WERI-Rb-1 (cell line): ENCODE measurements at regions not wholly inside any gene's neighbourhood (a gene's known extent, or its start where the extent isn't known, plus 50 kb on each side); places are given as distances from the start of the nearest gene placed in this dataset.
"Not testable (repeated sequence)": the region's sequence is repeated elsewhere in the genome, so short reads cannot be mapped to it uniquely, and the experiment has no call there.

ENCODE experiments used
- DNase-seq: peaks from one replicate; pipeline ENCODE4 v3.0.0-alpha.2; 2020
- H3K27ac ChIP-seq: fragments of 250-450 bp; sonication (Bioruptor Pico); 2 replicates; pipeline ENCODE4 v1.5.1; 2020; ENCODE audit warnings: mild to moderate bottlenecking, moderate library complexity
- H3K27me3 ChIP-seq: fragments of 250-450 bp; sonication (Bioruptor Pico); 2 replicates; pipeline ENCODE4 v1.5.1; 2021; ENCODE audit warnings: mild to moderate bottlenecking, low read depth, moderate library complexity; ENCODE audit not compliant: insufficient read depth, severe bottlenecking
- H3K36me3 ChIP-seq: fragments of 250-450 bp; sonication (Bioruptor Pico); 2 replicates; pipeline ENCODE4 v1.5.1; 2020; ENCODE audit warnings: mild to moderate bottlenecking, moderate library complexity
- H3K4me3 ChIP-seq: 2 replicates; pipeline ENCODE4 v1.5.1; 2011; ENCODE audit warnings: low read depth, mild to moderate bottlenecking, control low read depth, low read length
- H3K9me3 ChIP-seq: fragments of 250-450 bp; sonication (Bioruptor Pico); 2 replicates; pipeline ENCODE4 v1.5.1; 2021; ENCODE audit warnings: mild to moderate bottlenecking, moderate library complexity; ENCODE audit not compliant: severe bottlenecking
- CTCF ChIP-seq: IDR thresholded peaks from 2 replicates; pipeline ENCODE4 v1.5.1; 2011; ENCODE audit warnings: low read depth, mild to moderate bottlenecking, control low read depth, inconsistent platforms, low read length

- Histone ChIP-seq H3K4me3 (no peak overlapping the region), H3K9me3 (no peaks in the 10 kb centered on the region), H3K27ac (no peak overlapping the region), H3K36me3 (no peaks in the 10 kb centered on the region), H3K27me3 (no peaks in the 10 kb centered on the region)
- DNase-seq = no peak
- TF ChIP-seq CTCF = no peak
These were observed 1339.4 kb downstream of the GRIK2 start for GRCh38 chr6:102732898-102733297.

- DNase-seq, H3K36me3 ChIP-seq, H3K27me3 ChIP-seq, H3K4me3 ChIP-seq, H3K9me3 ChIP-seq, H3K27ac ChIP-seq: not testable (repeated sequence)
These were observed 1328.6 kb downstream of the GRIK2 start for GRCh38 chr6:102722086-102722485.

- DNase-seq = no peak
- TF ChIP-seq CTCF = no peak
- Histone ChIP-seq H3K36me3 (no peaks in the 10 kb centered on the region), H3K9me3 (no peaks in the 10 kb centered on the region), H3K4me3 (no peak overlapping the region), H3K27ac (no peak overlapping the region), H3K27me3 (no peaks in the 10 kb centered on the region)
These were observed 1324.4 kb downstream of the GRIK2 start for GRCh38 chr6:102717737-102718456.

GRCh38 chr6:102717252-102717651 lies 1323.7 kb downstream of the GRIK2 start:
- no peak for TF ChIP-seq CTCF
- DNase-seq = no peak
- Histone ChIP-seq H3K27ac (no peak overlapping the region), H3K36me3 (no peaks in the 10 kb centered on the region), H3K4me3 (no peak overlapping the region), H3K9me3 (no peaks in the 10 kb centered on the region), H3K27me3 (no peaks in the 10 kb centered on the region)

GRCh38 chr6:102701019-102701418 lies 1307.5 kb downstream of the GRIK2 start:
- DNase-seq = no peak
- no peaks in the 10 kb centered on the region for H3K36me3 ChIP-seq
- no peaks in the 10 kb centered on the region for H3K27me3 ChIP-seq
- H3K27ac ChIP-seq = no peak overlapping the region
- H3K4me3 ChIP-seq = no peak overlapping the region
- TF ChIP-seq CTCF = peak; percentile 31; the same call in 1 of the 2 replicates
- H3K9me3 ChIP-seq = no peaks in the 10 kb centered on the region

GRCh38 chr6:102686461-102686860 lies 1293.0 kb downstream of the GRIK2 start:
- peak overlapping the region; percentile 50 for H3K27ac ChIP-seq
- DNase-seq = no peak
- H3K36me3 ChIP-seq = no peaks in the 10 kb centered on the region
- no peak overlapping the region; the same call in 1 of the 2 replicates for H3K4me3 ChIP-seq
- no peak for TF ChIP-seq CTCF
- no peaks in the 10 kb centered on the region for H3K27me3 ChIP-seq
- H3K9me3 ChIP-seq = no peaks in the 10 kb centered on the region
